VCaP (cell line): ENCODE measurements at regions not wholly inside any gene's neighbourhood (a gene's known extent, or its start where the extent isn't known, plus 50 kb on each side); places are given as distances from the start of the nearest gene placed in this dataset.
"Not testable (repeated sequence)": the region's sequence is repeated elsewhere in the genome, so short reads cannot be mapped to it uniquely, and the experiment has no call there.

ENCODE experiments used
- H3K27ac ChIP-seq: fragments of 450-650 bp; 2 replicates; pipeline ENCODE4 v1.5.1; 2017
- CTCF ChIP-seq: fragments of 450-650 bp; conservative IDR thresholded peaks from 2 replicates; pipeline ENCODE4 v1.5.1; 2017; ENCODE audit warnings: mild to moderate bottlenecking, moderate library complexity

GRCh38 chr10:6788231-6788630 is 208.2 kb upstream of the PRKCQ start:
- no peak overlapping the region for H3K27ac ChIP-seq
- TF ChIP-seq CTCF = no peak

GRCh38 chr10:6787718-6788117 is 207.6 kb upstream of the PRKCQ start:
- no peak for TF ChIP-seq CTCF
- no peak overlapping the region for H3K27ac ChIP-seq

GRCh38 chr10:6787091-6787490 is 207.0 kb upstream of the PRKCQ start:
- no peak for TF ChIP-seq CTCF
- H3K27ac ChIP-seq = no peak overlapping the region

- no peak overlapping the region for H3K27ac ChIP-seq
Observed at GRCh38 chr10:6786579-6787031, 206.5 kb upstream of the PRKCQ start.

GRCh38 chr10:6784429-6784828 is 204.4 kb upstream of the PRKCQ start:
- not testable (repeated sequence) for H3K27ac ChIP-seq

More at GRCh38 chr10:6786579-6787031, 206.5 kb upstream of the PRKCQ start:
- peak; percentile 80 for TF ChIP-seq CTCF

GRCh38 chr10:6783471-6783870 is 203.4 kb upstream of the PRKCQ start:
- no peak overlapping the region for H3K27ac ChIP-seq
- TF ChIP-seq CTCF = no peak

- H3K27ac ChIP-seq = no peak overlapping the region
- TF ChIP-seq CTCF = no peak
Observed at GRCh38 chr10:6782378-6782777, 202.3 kb upstream of the PRKCQ start.

GRCh38 chr10:6781133-6781770 is 201.2 kb upstream of the PRKCQ start:
- TF ChIP-seq CTCF = no peak

More at GRCh38 chr10:6781133-6781770, 201.2 kb upstream of the PRKCQ start:
- H3K27ac ChIP-seq = no peak overlapping the region
